HepG2 (cell line): ENCODE measurements at regions not wholly inside any gene's neighbourhood (a gene's known extent, or its start where the extent isn't known, plus 50 kb on each side); places are given as distances from the start of the nearest gene placed in this dataset.

Experiments
- ATAC-seq: fragments of 200-7000 bp; cut with Tn5 transposase; 3 replicates; pipeline ENCODE4 v1.9.1; 2020; ENCODE audit warnings: mild to moderate bottlenecking, moderate library complexity
- BruUV-seq: library from RNA; stranded (reverse); fragments of 400-500 nt; replicated peaks from 2 replicates; lab custom pipeline; 2021; lab: Mats Ljungman, UMichigan
- CTCF ChIA-PET: fragments of 300-600 bp; formaldehyde crosslinking; extraction: SDS; loops from one replicate; lab custom pipeline; 2021; ENCODE audit warnings: low total read pairs, inconsistent platforms, low intra/inter-chr PET ratio; lab: Yijun Ruan, JAX
- POLR2A ChIA-PET: fragments of 350-600 bp; sonication (Branson Sonifier 250); formaldehyde crosslinking; loops from one replicate; lab custom pipeline; 2020; ENCODE audit warnings: antibody characterized with exemption, inconsistent platforms; lab: Yijun Ruan, JAX
- DNase-seq: peaks from one replicate; pipeline ENCODE4 v3.0.0-alpha.2; 2015; ENCODE audit warnings: low spot score
- FAIRE-seq: peaks from 3 replicates; lab custom pipeline; 2011; peaks lifted over from hg19 to GRCh38; lab: Jason Lieb, UNC
- H2AFZ ChIP-seq: one replicate; pipeline ENCODE4 v1.6.1; 2011; ENCODE audit warnings: low read length, inconsistent platforms
- H3K27ac ChIP-seq: fragments of 300-600 bp; 3 replicates; pipeline ENCODE4 v1.8.0; 2011; ENCODE audit warnings: mixed run types, mild to moderate bottlenecking, mixed read lengths, low read length, inconsistent platforms; ENCODE audit not compliant: insufficient read depth; ENCODE audit errors: extremely low read length
- H3K27me3 ChIP-seq, 2 experiments: fragments of 200-600 bp in 1 of 2; 2 replicates in 1 of 2; 3 replicates in 1 of 2; pipeline versions ENCODE4 v1.6.0 to v1.8.0; 2011; ENCODE audit warnings: low read length in 2 of 2, mild to moderate bottlenecking in 2 of 2, moderate library complexity in 2 of 2, inconsistent platforms in 1 of 2; ENCODE audit not compliant: insufficient read depth in 2 of 2, control insufficient read depth in 1 of 2
- H3K36me3 ChIP-seq, 2 experiments: fragments of 200-600 bp in 1 of 2; replicated peaks in 1 of 2; 2 replicates in 1 of 2; 3 replicates in 1 of 2; pipeline versions ENCODE4 v1.5.1 to v1.8.0; 2011; ENCODE audit warnings: low read length in 2 of 2, inconsistent platforms in 1 of 2; ENCODE audit not compliant: insufficient read depth in 2 of 2, control insufficient read depth in 1 of 2
- H3K4me1 ChIP-seq: 2 replicates; pipeline ENCODE4 v1.5.1; 2012; ENCODE audit warnings: low read length, inconsistent platforms; ENCODE audit not compliant: insufficient read depth
- H3K4me2 ChIP-seq: 2 replicates; pipeline ENCODE4 v1.6.0; 2011; ENCODE audit warnings: low read depth, low read length, inconsistent platforms
- H3K4me3 ChIP-seq, 3 experiments: fragments of 200-600 bp in 1 of 3; sonication (generic), shearing (Covaris generic) in 1 of 3; replicated peaks in 1 of 3; 2 replicates each; pipeline ENCODE4 v1.5.1; 2011 to 2016; ENCODE audit warnings: low read length in 3 of 3, inconsistent platforms in 2 of 3, low read depth in 2 of 3, mild to moderate bottlenecking in 2 of 3, control low read depth in 1 of 3, mixed read lengths in 1 of 3; ENCODE audit not compliant: insufficient read depth in 1 of 3
- H3K79me2 ChIP-seq: one replicate; pipeline ENCODE4 v1.6.1; 2011; ENCODE audit warnings: low read length, inconsistent platforms; ENCODE audit not compliant: insufficient read depth
- H3K9ac ChIP-seq: 2 replicates; pipeline ENCODE4 v1.6.0; 2011; ENCODE audit warnings: mild to moderate bottlenecking, low read depth, low read length, inconsistent platforms; ENCODE audit not compliant: insufficient read depth
- H3K9me3 ChIP-seq: 2 replicates; pipeline ENCODE4 v1.5.1; 2012; ENCODE audit warnings: mild to moderate bottlenecking, low read length
- H4K20me1 ChIP-seq: 2 replicates; pipeline ENCODE4 v1.6.0; 2011; ENCODE audit warnings: inconsistent platforms, mild to moderate bottlenecking, low read length, moderate library complexity; ENCODE audit not compliant: insufficient read depth
- ATRX ChIP-seq: sonication (generic); formaldehyde crosslinking; IDR thresholded peaks from 2 replicates; pipeline ENCODE4 v1.4.0; 2020; ENCODE audit warnings: missing genetic modification reagents, borderline replicate concordance
- CBFB ChIP-seq: sonication (generic); formaldehyde crosslinking; IDR thresholded peaks from 2 replicates; pipeline ENCODE4 v1.4.0; 2020; ENCODE audit warnings: missing genetic modification reagents
- ERF ChIP-seq: IDR thresholded peaks from 2 replicates; pipeline ENCODE4 v1.6.1; 2018; ENCODE audit warnings: missing biosample characterization, missing genetic modification reagents
- FOXM1 ChIP-seq: sonication (generic); formaldehyde crosslinking; IDR thresholded peaks from 2 replicates; pipeline ENCODE4 v1.5.0; 2020; ENCODE audit warnings: missing genetic modification reagents
- IKZF1 ChIP-seq: fragments of 450-650 bp; IDR thresholded peaks from 2 replicates; pipeline ENCODE4 v1.7.1; 2016
- JUN ChIP-seq: sonication (generic); formaldehyde crosslinking; IDR thresholded peaks from 2 replicates; pipeline ENCODE4 v1.4.0; 2020; ENCODE audit warnings: mild to moderate bottlenecking, missing genetic modification reagents
- PITX1 ChIP-seq: sonication (generic); formaldehyde crosslinking; IDR thresholded peaks from 2 replicates; pipeline ENCODE4 v1.5.1; 2020; ENCODE audit warnings: mild to moderate bottlenecking, missing genetic modification reagents
- PTBP1 ChIP-seq: fragments of 200-400 bp; formaldehyde crosslinking; IDR thresholded peaks from 2 replicates; pipeline ENCODE4 v1.6.1; 2018; ENCODE audit warnings: low read length, low read depth; ENCODE audit not compliant: poor library complexity, severe bottlenecking
- RBFOX2 ChIP-seq: fragments of 200-400 bp; formaldehyde crosslinking; IDR thresholded peaks from 2 replicates; pipeline ENCODE4 v1.6.1; 2017; ENCODE audit warnings: low read depth, mild to moderate bottlenecking, low read length
- RORA ChIP-seq: sonication (generic); formaldehyde crosslinking; IDR thresholded peaks from 2 replicates; pipeline ENCODE4 v1.5.0; 2020; ENCODE audit warnings: mild to moderate bottlenecking, missing genetic modification reagents, moderate library complexity
- TGIF2 ChIP-seq: IDR thresholded peaks from 2 replicates; pipeline ENCODE4 v1.6.1; 2016; ENCODE audit warnings: control low read depth, missing compliant biosample characterization
- WIZ ChIP-seq: sonication (generic); formaldehyde crosslinking; IDR thresholded peaks from 2 replicates; pipeline ENCODE4 v1.5.1; 2020; ENCODE audit warnings: mild to moderate bottlenecking, missing genetic modification reagents
- YEATS2 ChIP-seq: sonication (generic); formaldehyde crosslinking; IDR thresholded peaks from 2 replicates; pipeline ENCODE4 v1.4.0; 2020; ENCODE audit warnings: missing genetic modification reagents, borderline replicate concordance
- ZFYVE20 ChIP-seq: sonication (generic); formaldehyde crosslinking; IDR thresholded peaks from 2 replicates; pipeline ENCODE4 v1.8.0; 2023; ENCODE audit warnings: low read depth, mild to moderate bottlenecking, moderate library complexity, missing genetic modification reagents, borderline replicate concordance
- ZNF572 ChIP-seq: sonication (generic); formaldehyde crosslinking; IDR thresholded peaks from 2 replicates; pipeline ENCODE4 v1.5.1; 2020; ENCODE audit warnings: mild to moderate bottlenecking, missing genetic modification reagents
- ZNF577 ChIP-seq: sonication (generic); formaldehyde crosslinking; IDR thresholded peaks from 2 replicates; pipeline ENCODE4 v1.4.0; 2020; ENCODE audit warnings: mild to moderate bottlenecking, low read depth, missing genetic modification reagents, borderline replicate concordance
- ZNF589 ChIP-seq: sonication (generic); formaldehyde crosslinking; conservative IDR thresholded peaks from 2 replicates; pipeline ENCODE4 v1.8.0; 2022; ENCODE audit warnings: mild to moderate bottlenecking, moderate library complexity, missing genetic modification reagents
- WGBS: methylation state at CpG from one replicate; pipeline ENCODE4 v1.1.6; 2017; ENCODE audit warnings: low lambda C conversion rate; 5-methylcytosine and 5-hydroxymethylcytosine counted together
- in situ Hi-C: cut with HindIII; loops from 2 replicates; pipeline ENCODE4 v1.10.0; 2017; ENCODE audit warnings: low pct_unique_long_range_greater_than_20kb; ENCODE audit not compliant: extremely low pct_ligation_motif_present
- intact Hi-C: fragments of 100-400 bp; cut with micrococcal nuclease; formaldehyde crosslinking; loops from one replicate; pipeline ENCODE4 v1.10.0; 2022; ENCODE audit not compliant: unreplicated experiment
- TF ChIP-seq, protein P1 (sequence below): fragments of 450-650 bp; IDR thresholded peaks from 2 replicates; pipeline ENCODE4 v1.6.1; 2016
- TF ChIP-seq, protein P2 (sequence below): sonication (generic); formaldehyde crosslinking; IDR thresholded peaks from 2 replicates; pipeline ENCODE4 v1.4.0; 2020; ENCODE audit warnings: missing genetic modification reagents

DNA sequence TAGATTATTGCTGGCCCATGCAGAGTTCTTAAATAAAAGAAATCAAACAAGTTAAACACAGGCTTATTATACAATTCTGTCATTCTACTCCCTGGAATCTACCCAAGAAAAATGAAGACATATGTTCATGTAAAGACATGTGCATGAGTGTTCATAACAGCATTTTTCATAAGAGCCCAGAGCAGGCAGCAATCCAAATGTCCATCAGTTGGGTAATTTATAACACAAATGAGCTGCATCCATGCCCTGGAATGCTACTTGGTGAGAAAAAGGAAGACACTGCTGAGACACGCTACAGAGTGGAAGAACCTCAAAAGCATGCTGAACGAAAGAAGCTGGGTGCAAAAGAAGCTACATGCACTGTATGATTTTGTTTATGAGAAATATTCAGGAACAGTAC, 342.6 kb downstream of the TCERG1L start:
- no peaks in the 10 kb centered on the region for H3K36me3 ChIP-seq
- ChIA-PET POLR2A (no interaction called here), CTCF (no interaction called here)
- no peaks in the 10 kb centered on the region for H3K4me1 ChIP-seq
- H3K27me3 ChIP-seq, result peaks cover 0 to 7% of the 10 kb centered on the region in 2 experiments; a peak in 3 of 5 replicates
- H3K79me2 ChIP-seq, result no peaks in the 10 kb centered on the region
- H3K9ac ChIP-seq, result no peak overlapping the region
- H3K4me3 ChIP-seq, result no peak overlapping the region
- H3K4me2 ChIP-seq, result no peak overlapping the region
- H4K20me1 ChIP-seq, result no peaks in the 10 kb centered on the region
- no peak for TF ChIP-seq ERF (CRISPR knock-in tag)
- no peak for TF ChIP-seq ZNF572
- TF ChIP-seq PITX1 (CRISPR knock-in tag), result no peak
- no peak for TF ChIP-seq RORA (CRISPR knock-in tag)
- TF ChIP-seq ATRX, result no peak
- no peak overlapping the region for H2AFZ ChIP-seq
- no TSS peak for BruUV-seq
- no peak for DNase-seq
- intact Hi-C loops (no loop called here), in situ Hi-C loops (no loop called here)
- no peak for FAIRE-seq
- no peak overlapping the region for H3K27ac ChIP-seq
- WGBS, result 4% methylated on average over 2 of the region's 2 CpGs
- H3K9me3 ChIP-seq, result no peaks in the 10 kb centered on the region
- ATAC-seq, result no peak

DNA sequence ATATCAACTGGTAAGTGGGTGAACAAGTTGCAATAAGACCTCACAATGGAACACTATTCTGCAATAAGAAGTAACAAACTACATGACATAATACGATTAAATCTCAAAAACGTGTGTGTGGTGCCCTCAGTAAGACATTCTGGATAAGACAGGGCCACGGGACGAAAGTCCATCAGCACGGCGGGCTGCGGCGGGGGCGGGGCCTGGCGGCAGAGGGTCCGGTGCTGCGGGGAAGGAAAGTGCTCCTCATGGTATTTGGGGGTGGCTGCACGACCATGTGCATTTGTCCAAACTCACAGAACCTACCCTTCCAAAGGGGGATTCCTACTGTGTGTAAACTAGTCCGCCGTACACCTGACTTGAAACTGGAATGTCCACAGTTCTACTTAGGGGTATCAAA, 341.8 kb downstream of the TCERG1L start:
- DNase-seq, result no peak
- ChIA-PET POLR2A (no interaction called here), CTCF (no interaction called here)
- no peaks in the 10 kb centered on the region for H3K36me3 ChIP-seq
- H3K27ac ChIP-seq, result no peak overlapping the region
- H2AFZ ChIP-seq, result no peak overlapping the region
- no peaks in the 10 kb centered on the region for H4K20me1 ChIP-seq
- in situ Hi-C loops (no loop called here), intact Hi-C loops (no loop called here)
- no peak for ATAC-seq
- H3K9me3 ChIP-seq, result no peaks in the 10 kb centered on the region
- H3K9ac ChIP-seq, result no peak overlapping the region
- no peak overlapping the region for H3K4me2 ChIP-seq
- H3K27me3 ChIP-seq, result peaks cover 0 to 3% of the 10 kb centered on the region in 2 experiments; a peak in 3 of 5 replicates
- FAIRE-seq, result no peak
- no peak overlapping the region for H3K4me3 ChIP-seq
- 19% methylated on average over 12 of the region's 15 CpGs for WGBS
- BruUV-seq, result no TSS peak
- no peaks in the 10 kb centered on the region for H3K4me1 ChIP-seq
- no peaks in the 10 kb centered on the region for H3K79me2 ChIP-seq
- TF ChIP-seq ZNF589 (CRISPR knock-in tag), result no peak
- no peak for TF ChIP-seq FOXM1 (CRISPR knock-in tag)
- TF ChIP-seq PTBP1, result no peak
- TF ChIP-seq, protein P1, sequence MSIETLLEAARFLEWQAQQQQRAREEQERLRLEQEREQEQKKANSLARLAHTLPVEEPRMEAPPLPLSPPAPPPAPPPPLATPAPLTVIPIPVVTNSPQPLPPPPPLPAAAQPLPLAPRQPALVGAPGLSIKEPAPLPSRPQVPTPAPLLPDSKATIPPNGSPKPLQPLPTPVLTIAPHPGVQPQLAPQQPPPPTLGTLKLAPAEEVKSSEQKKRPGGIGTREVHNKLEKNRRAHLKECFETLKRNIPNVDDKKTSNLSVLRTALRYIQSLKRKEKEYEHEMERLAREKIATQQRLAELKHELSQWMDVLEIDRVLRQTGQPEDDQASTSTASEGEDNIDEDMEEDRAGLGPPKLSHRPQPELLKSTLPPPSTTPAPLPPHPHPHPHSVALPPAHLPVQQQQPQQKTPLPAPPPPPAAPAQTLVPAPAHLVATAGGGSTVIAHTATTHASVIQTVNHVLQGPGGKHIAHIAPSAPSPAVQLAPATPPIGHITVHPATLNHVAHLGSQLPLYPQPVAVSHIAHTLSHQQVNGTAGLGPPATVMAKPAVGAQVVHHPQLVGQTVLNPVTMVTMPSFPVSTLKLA, result no peak
- TF ChIP-seq ZFYVE20 (CRISPR knock-in tag), result no peak
- TF ChIP-seq YEATS2 (CRISPR knock-in tag), result no peak
- no peak for TF ChIP-seq WIZ (CRISPR knock-in tag)
- TF ChIP-seq ZNF577 (CRISPR knock-in tag), result no peak
- no peak for TF ChIP-seq JUN (CRISPR knock-in tag)
- no peak for TF ChIP-seq CBFB
- no peak for TF ChIP-seq RBFOX2
- no peak for TF ChIP-seq IKZF1
- TF ChIP-seq, protein P2, sequence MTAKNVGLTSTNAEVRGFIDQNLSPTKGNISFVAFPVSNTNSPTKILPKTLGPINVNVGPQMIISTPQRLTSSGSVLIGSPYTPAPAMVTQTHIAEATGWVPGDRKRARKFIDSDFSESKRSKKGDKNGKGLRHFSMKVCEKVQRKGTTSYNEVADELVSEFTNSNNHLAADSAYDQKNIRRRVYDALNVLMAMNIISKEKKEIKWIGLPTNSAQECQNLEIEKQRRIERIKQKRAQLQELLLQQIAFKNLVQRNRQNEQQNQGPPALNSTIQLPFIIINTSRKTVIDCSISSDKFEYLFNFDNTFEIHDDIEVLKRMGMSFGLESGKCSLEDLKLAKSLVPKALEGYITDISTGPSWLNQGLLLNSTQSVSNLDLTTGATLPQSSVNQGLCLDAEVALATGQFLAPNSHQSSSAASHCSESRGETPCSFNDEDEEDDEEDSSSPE (CRISPR knock-in tag), result no peak
- no peak for TF ChIP-seq TGIF2 (CRISPR knock-in tag)
